Spleen (tissue), 7 donors: ENCODE measurements at regions not wholly inside any gene's neighbourhood (a gene's known extent, or its start where the extent isn't known, plus 50 kb on each side); places are given as distances from the start of the nearest gene placed in this dataset.

ENCODE experiments used
- CTCF ChIP-seq, 11 experiments: fragments of 200-600 bp in 7 of 11; fragments of 450-650 bp in 4 of 11; sonication (generic) in 4 of 11; IDR thresholded peaks in 8 of 11; conservative IDR thresholded peaks in 3 of 11; 1 replicate in 7 of 11; 2 replicates in 4 of 11; pipeline versions ENCODE4 v1.4.0 to v1.8.0; 2016 to 2021; ENCODE audit warnings: antibody characterized with exemption in 11 of 11, inconsistent platforms in 4 of 11, mild to moderate bottlenecking in 1 of 11
- POLR2A ChIP-seq, 3 donors: fragments of 450-650 bp; IDR thresholded peaks; one replicate each; pipeline ENCODE4 v1.5.1; 2017; ENCODE audit warnings: antibody characterized with exemption in 3 of 3, mild to moderate bottlenecking in 1 of 3
- donor health status: DM: no; HTN: no; CAD: no; lungs with moderate emphysema.
- donor health status: DM: no; HTN: no; CAD: no.
- donor health status: DM: no; HTN: no; CAD: no.

- TF ChIP-seq POLR2A (IDR thresholded peaks at IDR 0.05) (no peak), CTCF (IDR thresholded peaks at IDR 0.05 in 8 of 11, conservative IDR thresholded peaks at IDR 0.05 in 3 of 11) (no peak)
Observed at GRCh38 chr4:166311169-166311568, 438.1 kb downstream of the TLL1 start.
